ENCODE measurements at regions not wholly inside any gene's neighbourhood (a gene's known extent, or its start where the extent isn't known, plus 50 kb on each side); places are given as distances from the start of the nearest gene placed in this dataset.

GRCh38 chr10:35705051-35705450 is 63.0 kb upstream of the FZD8 start:
- no peak for DNase-seq

- DNase-seq = no peak
These were observed 62.3 kb upstream of the FZD8 start for GRCh38 chr10:35704401-35704800.

- no peak for DNase-seq
These were observed 58.4 kb upstream of the FZD8 start for GRCh38 chr10:35700487-35700882.

- no peak for DNase-seq
These were observed 57.9 kb upstream of the FZD8 start for GRCh38 chr10:35699848-35700486.

- no peak for DNase-seq
These were observed 54.5 kb upstream of the FZD8 start for GRCh38 chr10:35696392-35697287.

GRCh38 chr10:35693800-35694199 is 51.7 kb upstream of the FZD8 start:
- no peak for DNase-seq
